B cell (primary cell): ENCODE measurements at regions not wholly inside any gene's neighbourhood (a gene's known extent, or its start where the extent isn't known, plus 50 kb on each side); places are given as distances from the start of the nearest gene placed in this dataset.

ENCODE experiments used
- ATAC-seq: fragments of 200-7000 bp; cut with Tn5 transposase; one replicate; pipeline ENCODE4 v1.10.0; 2021; ENCODE audit warnings: low read depth, mild to moderate bottlenecking, moderate number of reproducible peaks, moderate library complexity
- CTCF ChIA-PET: fragments of 350-600 bp; sonication (Branson Sonifier 250); formaldehyde crosslinking; loops from one replicate; lab custom pipeline; 2021; ENCODE audit warnings: antibody characterized with exemption, inconsistent platforms; lab: Charles Lee
- POLR2A ChIA-PET: fragments of 350-600 bp; sonication (Branson Sonifier 250); formaldehyde crosslinking; loops from one replicate; lab custom pipeline; 2021; ENCODE audit warnings: antibody characterized with exemption; lab: Charles Lee
- DNase-seq: peaks from one replicate; pipeline ENCODE4 v3.0.0; 2013
- H2AFZ ChIP-seq: 2 replicates; pipeline ENCODE4 v1.6.1; 2012; ENCODE audit warnings: mild to moderate bottlenecking, low read depth, low read length; ENCODE audit not compliant: insufficient read depth, poor library complexity, severe bottlenecking
- H3K27ac ChIP-seq, 2 donors: 1 replicate in 1 of 2; 2 replicates in 1 of 2; pipeline ENCODE4 v1.5.1; 2012 to 2013; ENCODE audit warnings: low read length in 2 of 2, mild to moderate bottlenecking in 2 of 2, moderate library complexity in 1 of 2
- H3K27me3 ChIP-seq, 4 experiments: fragments of 200-600 bp in 1 of 4; sonication (generic) in 1 of 4; replicated peaks in 1 of 4; 1 replicate in 2 of 4; 2 replicates in 2 of 4; pipeline versions ENCODE4 v1.6.1 to v1.7.0; 2013 to 2016; ENCODE audit warnings: low read length in 3 of 4, mild to moderate bottlenecking in 2 of 4, mixed read lengths in 1 of 4, moderate library complexity in 1 of 4; ENCODE audit not compliant: insufficient read depth in 4 of 4, control insufficient read depth in 3 of 4; ENCODE audit errors: control extremely low read depth in 1 of 4
- H3K36me3 ChIP-seq, 2 experiments: replicated peaks in 1 of 2; 1 replicate in 1 of 2; 2 replicates in 1 of 2; pipeline versions ENCODE4 v1.6.1 to v1.7.1; 2013; ENCODE audit warnings: low read length in 1 of 2; ENCODE audit not compliant: insufficient read depth in 2 of 2, control insufficient read depth in 1 of 2; ENCODE audit errors: control extremely low read depth in 1 of 2, extremely low read depth in 1 of 2
- H3K4me1 ChIP-seq, 2 donors: fragments of 200-600 bp in 1 of 2; sonication (generic) in 1 of 2; 1 replicate in 1 of 2; 2 replicates in 1 of 2; pipeline versions ENCODE4 v1.5.1 to v1.6.1; 2013 to 2017; ENCODE audit warnings: low read length in 2 of 2; ENCODE audit not compliant: control insufficient read depth in 2 of 2, insufficient read depth in 2 of 2
- H3K4me2 ChIP-seq: replicated peaks from 2 replicates; pipeline ENCODE3; 2012; ENCODE audit warnings: mild to moderate bottlenecking, low read depth, low read length; ENCODE audit not compliant: poor library complexity, severe bottlenecking
- H3K4me3 ChIP-seq, 5 experiments: fragments of 200-600 bp in 1 of 5; sonication (generic) in 1 of 5; 1 replicate in 3 of 5; 2 replicates in 2 of 5; pipeline versions ENCODE4 v1.5.1 to v1.7.0; 2011 to 2016; ENCODE audit warnings: low read length in 4 of 5, mild to moderate bottlenecking in 4 of 5, low read depth in 2 of 5, control low read depth in 1 of 5, moderate library complexity in 1 of 5; ENCODE audit not compliant: insufficient read depth in 1 of 5; ENCODE audit errors: control extremely low read depth in 1 of 5, extremely low read depth in 1 of 5
- H3K79me2 ChIP-seq: fragments of 200-600 bp; sonication (generic); one replicate; pipeline ENCODE4 v1.6.0; 2016; ENCODE audit warnings: low read length; ENCODE audit not compliant: control insufficient read depth, insufficient read depth
- H3K9ac ChIP-seq: fragments of 200-600 bp; sonication (generic); 2 replicates; pipeline ENCODE4 v1.6.1; 2017; ENCODE audit warnings: mild to moderate bottlenecking, low read length, moderate library complexity
- H3K9me3 ChIP-seq, 3 donors: one replicate each; pipeline versions ENCODE4 v1.6.1 to v1.7.1; 2013; ENCODE audit warnings: low read length in 2 of 3; ENCODE audit not compliant: control insufficient read depth in 2 of 3, insufficient read depth in 1 of 3; ENCODE audit errors: control extremely low read depth in 1 of 3
- H4K20me1 ChIP-seq: 2 replicates; pipeline ENCODE4 v1.6.0; 2012; ENCODE audit warnings: mild to moderate bottlenecking, low read length; ENCODE audit not compliant: insufficient read depth, control insufficient read depth, poor library complexity, severe bottlenecking
- H3K27ac Mint-ChIP-seq: one replicate; pipeline ENCODE4 v1.8.0; 2021; ENCODE audit warnings: mixed read lengths
- H3K27me3 Mint-ChIP-seq: one replicate; pipeline ENCODE4 v1.8.0; 2021; ENCODE audit warnings: mixed read lengths
- H3K4me1 Mint-ChIP-seq: one replicate; pipeline ENCODE4 v1.8.0; 2021; ENCODE audit warnings: mixed read lengths
- H3K4me3 Mint-ChIP-seq: one replicate; pipeline ENCODE4 v1.8.0; 2021; ENCODE audit warnings: mixed read lengths
- H3K9me3 Mint-ChIP-seq: one replicate; pipeline ENCODE4 v1.8.0; 2022; ENCODE audit warnings: mixed read lengths; ENCODE audit not compliant: insufficient read depth
- EZH2 ChIP-seq: IDR thresholded peaks from 2 replicates; pipeline ENCODE4 v1.6.1; 2012; ENCODE audit warnings: borderline replicate concordance, low read depth, mild to moderate bottlenecking, moderate library complexity, low read length; ENCODE audit not compliant: insufficient read depth, poor library complexity, severe bottlenecking
- WGBS: methylation state at CpG from one replicate; pipeline ENCODE4 v1.1.5; 2013; ENCODE audit warnings: missing lambda C conversion rate; ENCODE audit not compliant: insufficient coverage; 5-methylcytosine and 5-hydroxymethylcytosine counted together
- intact Hi-C: fragments of 100-400 bp; cut with micrococcal nuclease; formaldehyde crosslinking; loops from one replicate; pipeline ENCODE4 v1.10.0; 2022
- TF ChIP-seq, protein P1 (sequence below): fragments of 200-600 bp; IDR thresholded peaks from one replicate; pipeline ENCODE4 v1.8.0; 2022; ENCODE audit warnings: antibody characterized with exemption, mild to moderate bottlenecking

DNA sequence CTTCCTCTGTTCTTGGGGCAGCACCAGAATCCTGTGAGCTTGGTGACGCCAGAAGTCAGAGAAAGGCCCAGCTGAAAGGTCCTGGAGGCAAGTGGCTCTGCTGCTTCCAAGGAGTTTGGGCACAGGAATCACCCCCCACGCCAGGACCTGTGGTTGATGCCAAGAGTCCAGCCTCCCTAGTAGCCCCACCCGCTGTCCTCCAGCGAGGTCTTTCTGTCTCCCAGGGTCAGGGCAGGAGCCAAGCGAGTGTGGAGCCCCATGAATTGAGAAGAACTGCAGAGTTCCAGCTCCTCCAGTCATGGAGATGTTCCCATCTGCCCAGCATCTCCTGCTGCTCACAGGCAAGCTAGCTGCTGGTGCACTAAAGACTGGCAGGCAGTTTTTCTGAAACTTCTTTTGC, 631.7 kb upstream of the MGMT start:
- Histone ChIP-seq H3K4me1 (no peaks in the 10 kb centered on the region), H3K36me3 (no peaks in the 10 kb centered on the region), H3K9me3 (peaks cover 0 to 3% (median 0%) of the 10 kb centered on the region in 3 donors), H3K4me3 (no peak overlapping the region), H3K9ac (no peak overlapping the region), H3K4me2 (no peak overlapping the region), H2AFZ (no peak overlapping the region), H3K27me3 (no peaks in the 10 kb centered on the region), H3K27ac (no peak overlapping the region), H3K79me2 (no peaks in the 10 kb centered on the region), H4K20me1 (no peaks in the 10 kb centered on the region)
- 76% methylated on average over 5 of the region's 5 CpGs for WGBS
- ChIA-PET CTCF (no interaction called here), POLR2A (no interaction called here)
- no peak for ATAC-seq
- H3K27me3 Mint-ChIP-seq: no peaks in the 10 kb centered on the region
- H3K4me3 Mint-ChIP-seq: no peak overlapping the region
- H3K27ac Mint-ChIP-seq: no peak overlapping the region
- intact Hi-C loops: no loop called here
- TF ChIP-seq, protein P1, sequence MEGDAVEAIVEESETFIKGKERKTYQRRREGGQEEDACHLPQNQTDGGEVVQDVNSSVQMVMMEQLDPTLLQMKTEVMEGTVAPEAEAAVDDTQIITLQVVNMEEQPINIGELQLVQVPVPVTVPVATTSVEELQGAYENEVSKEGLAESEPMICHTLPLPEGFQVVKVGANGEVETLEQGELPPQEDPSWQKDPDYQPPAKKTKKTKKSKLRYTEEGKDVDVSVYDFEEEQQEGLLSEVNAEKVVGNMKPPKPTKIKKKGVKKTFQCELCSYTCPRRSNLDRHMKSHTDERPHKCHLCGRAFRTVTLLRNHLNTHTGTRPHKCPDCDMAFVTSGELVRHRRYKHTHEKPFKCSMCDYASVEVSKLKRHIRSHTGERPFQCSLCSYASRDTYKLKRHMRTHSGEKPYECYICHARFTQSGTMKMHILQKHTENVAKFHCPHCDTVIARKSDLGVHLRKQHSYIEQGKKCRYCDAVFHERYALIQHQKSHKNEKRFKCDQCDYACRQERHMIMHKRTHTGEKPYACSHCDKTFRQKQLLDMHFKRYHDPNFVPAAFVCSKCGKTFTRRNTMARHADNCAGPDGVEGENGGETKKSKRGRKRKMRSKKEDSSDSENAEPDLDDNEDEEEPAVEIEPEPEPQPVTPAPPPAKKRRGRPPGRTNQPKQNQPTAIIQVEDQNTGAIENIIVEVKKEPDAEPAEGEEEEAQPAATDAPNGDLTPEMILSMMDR: no peak
- TF ChIP-seq EZH2: no peak
- DNase-seq: no peak
- H3K4me1 Mint-ChIP-seq: no peaks in the 10 kb centered on the region
- H3K9me3 Mint-ChIP-seq: no peaks in the 10 kb centered on the region

DNA sequence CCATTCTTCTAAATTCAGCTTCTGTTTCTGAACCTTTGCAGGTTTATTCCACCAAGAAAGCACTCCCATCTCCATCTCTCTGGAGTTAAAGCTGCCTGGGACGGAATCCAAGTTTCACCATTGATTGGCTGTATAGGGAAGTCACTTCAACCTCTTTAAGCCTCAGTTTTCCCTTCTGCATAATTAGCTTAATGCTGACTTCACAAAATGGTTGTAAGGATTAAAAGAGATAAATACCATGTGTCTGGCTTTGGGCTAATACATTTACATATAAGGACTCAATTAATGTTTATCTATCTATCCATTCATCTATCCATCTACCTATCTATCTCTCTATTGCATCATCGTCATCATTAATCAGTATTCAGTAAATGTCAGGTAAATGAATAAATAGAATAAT, 629.6 kb upstream of the MGMT start:
- H3K27ac ChIP-seq: no peak overlapping the region
- H3K27me3 ChIP-seq: no peaks in the 10 kb centered on the region
- Mint-ChIP-seq H3K27ac (no peak overlapping the region), H3K4me3 (no peak overlapping the region), H3K9me3 (no peaks in the 10 kb centered on the region), H3K27me3 (peaks cover 5% of the 10 kb centered on the region), H3K4me1 (no peaks in the 10 kb centered on the region)
- no CpG with 5 or more reads among the region's 2 CpGs for WGBS
- H3K4me2 ChIP-seq: no peak overlapping the region
- no peak for DNase-seq
- H3K36me3 ChIP-seq: no peaks in the 10 kb centered on the region
- intact Hi-C loops: no loop called here
- no peaks in the 10 kb centered on the region for H3K79me2 ChIP-seq
- H3K4me3 ChIP-seq: no peak overlapping the region
- no peak overlapping the region for H2AFZ ChIP-seq
- TF ChIP-seq, protein P1: no peak
- TF ChIP-seq EZH2: no peak
- H3K9ac ChIP-seq: no peak overlapping the region
- peaks cover 0 to 3% (median 0%) of the 10 kb centered on the region in 3 donors for H3K9me3 ChIP-seq
- ATAC-seq: no peak
- no peaks in the 10 kb centered on the region for H4K20me1 ChIP-seq
- ChIA-PET POLR2A (no interaction called here), CTCF (no interaction called here)
- H3K4me1 ChIP-seq: no peaks in the 10 kb centered on the region
